CD4-positive, alpha-beta memory T cell (primary cell): ENCODE measurements at regions not wholly inside any gene's neighbourhood (a gene's known extent, or its start where the extent isn't known, plus 50 kb on each side); places are given as distances from the start of the nearest gene placed in this dataset.
"Not testable (repeated sequence)": the region's sequence is repeated elsewhere in the genome, so short reads cannot be mapped to it uniquely, and the experiment has no call there.

Source experiments
- CTCF ChIA-PET: fragments of 350-600 bp; sonication (Branson Sonifier 250); formaldehyde crosslinking; loops from one replicate; lab custom pipeline; 2021; ENCODE audit warnings: inconsistent platforms; ENCODE audit not compliant: partially characterized antibody; lab: Charles Lee
- POLR2A ChIA-PET: fragments of 350-600 bp; sonication (Branson Sonifier 250); formaldehyde crosslinking; loops from one replicate; lab custom pipeline; 2021; ENCODE audit not compliant: partially characterized antibody; lab: Charles Lee
- DNase-seq, 5 donors: peaks; one replicate each; pipeline versions ENCODE4 v3.0.0 to v3.0.0-alpha.2; 2020 to 2022; ENCODE audit warnings: mixed read lengths in 1 of 5
- H3K27ac ChIP-seq: one replicate; pipeline ENCODE4 v1.7.0; 2013; ENCODE audit warnings: low read depth, low read length
- H3K27me3 ChIP-seq: 2 replicates; pipeline ENCODE4 v1.7.0; 2013; ENCODE audit warnings: mild to moderate bottlenecking, low read length, moderate library complexity; ENCODE audit not compliant: insufficient read depth
- H3K36me3 ChIP-seq: 2 replicates; pipeline ENCODE4 v1.7.0; 2013; ENCODE audit warnings: mild to moderate bottlenecking, low read length, moderate library complexity; ENCODE audit not compliant: insufficient read depth
- H3K4me1 ChIP-seq: 2 replicates; pipeline ENCODE4 v1.7.0; 2013; ENCODE audit warnings: mild to moderate bottlenecking, low read length, moderate library complexity; ENCODE audit not compliant: insufficient read depth
- H3K4me3 ChIP-seq, 2 donors: one replicate each; pipeline ENCODE4 v1.7.0; 2013; ENCODE audit warnings: low read length in 2 of 2, mild to moderate bottlenecking in 1 of 2
- H3K9me3 ChIP-seq, 2 donors: one replicate each; pipeline ENCODE4 v1.7.0; 2013; ENCODE audit warnings: low read length in 2 of 2, control low read depth in 1 of 2; ENCODE audit not compliant: control insufficient read depth in 1 of 2
- H3K27ac Mint-ChIP-seq, 7 donors: one replicate each; pipeline ENCODE4 v1.8.0; 2020 to 2021; ENCODE audit warnings: mixed read lengths in 7 of 7, mild to moderate bottlenecking in 6 of 7, inconsistent platforms in 3 of 7, moderate library complexity in 3 of 7
- H3K27me3 Mint-ChIP-seq, 2 donors: one replicate each; pipeline ENCODE4 v1.8.0; 2020 to 2021; ENCODE audit warnings: mixed read lengths in 2 of 2
- H3K36me3 Mint-ChIP-seq, 2 donors: one replicate each; pipeline ENCODE4 v1.8.0; 2020 to 2021; ENCODE audit warnings: mixed read lengths in 2 of 2, inconsistent platforms in 1 of 2, mild to moderate bottlenecking in 1 of 2
- H3K4me1 Mint-ChIP-seq, 4 donors: one replicate each; pipeline ENCODE4 v1.8.0; 2020 to 2021; ENCODE audit warnings: mixed read lengths in 4 of 4, mild to moderate bottlenecking in 1 of 4
- H3K4me3 Mint-ChIP-seq, 8 donors: one replicate each; pipeline ENCODE4 v1.8.0; 2020 to 2021; ENCODE audit warnings: mixed read lengths in 8 of 8, mild to moderate bottlenecking in 7 of 8, moderate library complexity in 6 of 8, inconsistent platforms in 3 of 8
- H3K9me3 Mint-ChIP-seq, 8 donors: one replicate each; pipeline ENCODE4 v1.8.0; 2020 to 2021; ENCODE audit warnings: mixed read lengths in 8 of 8, mild to moderate bottlenecking in 5 of 8, inconsistent platforms in 3 of 8, moderate library complexity in 1 of 8
- intact Hi-C: fragments of 100-400 bp; cut with micrococcal nuclease; formaldehyde crosslinking; loops from one replicate; pipeline ENCODE4 v1.15.1; 2023

DNA sequence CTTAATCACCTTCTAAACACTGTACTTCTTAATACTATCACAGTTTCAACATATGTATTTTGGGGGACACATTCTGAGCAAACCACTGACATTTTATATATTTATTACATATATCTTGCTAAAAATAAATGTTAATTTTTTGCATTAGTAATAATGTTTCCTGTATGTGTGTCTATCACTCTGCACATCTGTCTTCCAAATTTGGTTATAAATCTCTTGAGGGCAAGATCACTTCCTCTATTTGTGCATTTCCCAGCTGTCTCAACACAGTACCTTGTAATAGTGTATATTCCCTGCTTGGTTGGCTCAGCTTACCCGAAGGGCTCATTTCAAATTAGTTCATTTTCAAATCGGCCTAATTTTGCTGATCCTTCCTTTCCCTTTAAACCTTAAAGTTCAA is 617.1 kb upstream of the GYPC start:
- DNase-seq: no peak
- Mint-ChIP-seq H3K36me3 (no peaks in the 10 kb centered on the region), H3K27ac (no peak overlapping the region), H3K4me3 (no peak overlapping the region), H3K4me1 (no peaks in the 10 kb centered on the region), H3K27me3 (no peaks in the 10 kb centered on the region), H3K9me3 (peaks cover 0 to 5% (median 0%) of the 10 kb centered on the region in 8 donors)
- intact Hi-C loops: no loop called here
- H3K9me3 ChIP-seq: no peaks in the 10 kb centered on the region
- no peaks in the 10 kb centered on the region for H3K4me1 ChIP-seq
- H3K36me3 ChIP-seq: no peaks in the 10 kb centered on the region
- CTCF ChIA-PET: no interaction called here
- no peak overlapping the region for H3K4me3 ChIP-seq
- no peak overlapping the region for H3K27ac ChIP-seq
- POLR2A ChIA-PET: no interaction called here
- no peaks in the 10 kb centered on the region for H3K27me3 ChIP-seq

DNA sequence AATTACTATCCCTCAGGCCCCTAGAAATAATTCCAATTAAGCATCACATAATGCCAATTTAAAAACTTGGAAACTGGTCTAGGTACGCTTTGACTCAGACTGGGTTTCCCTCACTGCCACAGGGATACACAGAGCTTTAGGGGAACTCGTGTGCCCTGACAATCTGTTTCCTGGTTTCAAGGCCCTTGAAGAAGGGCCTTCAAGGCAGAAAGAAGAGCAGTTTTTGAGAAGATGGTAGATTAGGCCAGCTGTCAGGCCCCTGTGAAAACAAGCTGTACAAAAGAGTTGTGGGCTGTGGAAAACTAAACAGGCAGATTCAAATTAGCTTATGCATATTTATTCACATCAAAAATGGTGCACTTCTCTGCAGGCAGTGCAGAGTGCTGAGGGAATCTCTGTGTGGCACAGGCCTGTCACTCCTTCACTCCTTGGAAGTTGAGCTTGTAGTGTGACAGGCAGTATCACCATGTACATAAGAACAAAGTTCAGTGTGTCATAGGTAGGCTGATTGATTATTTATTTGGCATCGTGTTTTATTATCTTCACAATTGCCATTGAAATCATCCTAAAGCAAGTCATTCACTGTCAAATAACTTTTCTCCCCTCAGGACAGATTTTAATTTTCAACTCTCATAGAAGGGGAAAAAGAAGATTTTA is 614.4 kb upstream of the GYPC start:
- Histone ChIP-seq H3K27ac (no peak overlapping the region), H3K4me1 (no peaks in the 10 kb centered on the region), H3K4me3 (no peak overlapping the region), H3K27me3 (no peaks in the 10 kb centered on the region), H3K9me3 (no peaks in the 10 kb centered on the region), H3K36me3 (no peaks in the 10 kb centered on the region)
- H3K36me3 Mint-ChIP-seq: no peaks in the 10 kb centered on the region
- H3K27ac Mint-ChIP-seq: no peak overlapping the region
- H3K4me1 Mint-ChIP-seq: no peaks in the 10 kb centered on the region
- CTCF ChIA-PET: no interaction called here
- no peak overlapping the region for H3K4me3 Mint-ChIP-seq
- no peaks in the 10 kb centered on the region for H3K27me3 Mint-ChIP-seq
- POLR2A ChIA-PET: no interaction called here
- H3K9me3 Mint-ChIP-seq: peaks cover 0 to 5% (median 0%) of the 10 kb centered on the region in 8 donors
- no peak for DNase-seq
- intact Hi-C loops: no loop called here

- H3K9me3 ChIP-seq: no peaks in the 10 kb centered on the region
- Mint-ChIP-seq H3K9me3 (peaks cover 0 to 5% (median 0%) of the 10 kb centered on the region in 8 donors), H3K4me3 (no peak overlapping the region), H3K4me1 (no peaks in the 10 kb centered on the region), H3K27ac (no peak overlapping the region), H3K36me3 (no peaks in the 10 kb centered on the region), H3K27me3 (no peaks in the 10 kb centered on the region)
- intact Hi-C loops: no loop called here
- no peak overlapping the region for H3K27ac ChIP-seq
- ChIA-PET CTCF (no interaction called here), POLR2A (no interaction called here)
- no peaks in the 10 kb centered on the region for H3K27me3 ChIP-seq
- H3K4me1 ChIP-seq: no peaks in the 10 kb centered on the region
- no peaks in the 10 kb centered on the region for H3K36me3 ChIP-seq
- DNase-seq: peak in 1 of 5 donors; percentile 24
- no peak overlapping the region for H3K4me3 ChIP-seq
Measured at GRCh38 chr2:126042089-126042488, 613.9 kb upstream of the GYPC start.

DNA sequence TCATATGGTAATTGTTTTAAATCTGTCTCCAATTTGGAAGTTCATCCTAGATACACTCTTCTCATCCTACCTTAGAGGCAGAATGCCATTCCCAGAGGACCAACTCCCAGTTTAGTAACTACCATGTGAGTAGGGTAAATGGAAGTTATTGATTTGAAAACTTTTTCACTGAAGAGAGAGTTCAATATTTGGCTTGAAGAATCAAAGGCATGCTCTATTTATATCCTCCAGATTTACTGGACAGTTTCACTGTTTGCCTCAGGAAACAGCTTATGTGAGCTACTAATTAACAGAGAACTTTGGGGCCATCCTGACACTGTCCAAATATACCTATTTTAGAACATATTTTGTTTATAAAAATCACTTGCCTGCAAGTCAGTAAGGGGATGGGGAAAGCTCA is 607.2 kb upstream of the GYPC start:
- no peak overlapping the region for H3K27ac ChIP-seq
- no peak for DNase-seq
- H3K27me3 ChIP-seq: no peaks in the 10 kb centered on the region
- H3K4me1 ChIP-seq: no peaks in the 10 kb centered on the region
- H3K4me1 Mint-ChIP-seq: no peaks in the 10 kb centered on the region
- no peaks in the 10 kb centered on the region for H3K36me3 ChIP-seq
- peaks cover 0 to 25% (median 7%) of the 10 kb centered on the region in 8 donors for H3K9me3 Mint-ChIP-seq
- CTCF ChIA-PET: no interaction called here
- intact Hi-C loops: no loop called here
- H3K4me3 ChIP-seq: no peak overlapping the region
- no peaks in the 10 kb centered on the region for H3K27me3 Mint-ChIP-seq
- POLR2A ChIA-PET: no interaction called here
- H3K9me3 ChIP-seq: no peaks in the 10 kb centered on the region
- no peaks in the 10 kb centered on the region for H3K36me3 Mint-ChIP-seq
- H3K4me3 Mint-ChIP-seq: no peak overlapping the region
- no peak overlapping the region for H3K27ac Mint-ChIP-seq

- ChIA-PET CTCF (no interaction called here), POLR2A (no interaction called here)
- Mint-ChIP-seq H3K27me3 (no peaks in the 10 kb centered on the region), H3K4me3 (no peak overlapping the region), H3K4me1 (no peaks in the 10 kb centered on the region), H3K27ac (no peak overlapping the region), H3K36me3 (no peaks in the 10 kb centered on the region), H3K9me3 (peaks cover 0 to 26% (median 9%) of the 10 kb centered on the region in 8 donors)
- Histone ChIP-seq H3K9me3 (no peaks in the 10 kb centered on the region), H3K4me1 (no peaks in the 10 kb centered on the region), H3K27ac (no peak overlapping the region), H3K4me3 (no peak overlapping the region), H3K27me3 (no peaks in the 10 kb centered on the region), H3K36me3 (no peaks in the 10 kb centered on the region)
- no peak for DNase-seq
- intact Hi-C loops: no loop called here
Measured at GRCh38 chr2:126049461-126049860, 606.5 kb upstream of the GYPC start.

GRCh38 chr2:126050991-126051736 is 604.8 kb upstream of the GYPC start:
- Histone ChIP-seq H3K9me3 (no peaks in the 10 kb centered on the region), H3K36me3 (no peaks in the 10 kb centered on the region), H3K27ac (no peak overlapping the region), H3K27me3 (no peaks in the 10 kb centered on the region), H3K4me3 (no peak overlapping the region), H3K4me1 (no peaks in the 10 kb centered on the region)
- H3K27me3 Mint-ChIP-seq: no peaks in the 10 kb centered on the region
- CTCF ChIA-PET: no interaction called here
- no peak for DNase-seq
- POLR2A ChIA-PET: no interaction called here
- intact Hi-C loops: no loop called here
- H3K4me1 Mint-ChIP-seq: no peaks in the 10 kb centered on the region
- no peak overlapping the region for H3K27ac Mint-ChIP-seq
- H3K36me3 Mint-ChIP-seq: no peaks in the 10 kb centered on the region
- H3K9me3 Mint-ChIP-seq: peaks cover 0 to 28% (median 12%) of the 10 kb centered on the region in 8 donors
- H3K4me3 Mint-ChIP-seq: no peak overlapping the region

GRCh38 chr2:126051737-126052240 is 604.2 kb upstream of the GYPC start:
- H3K27me3 Mint-ChIP-seq, H3K4me1 ChIP-seq, POLR2A ChIA-PET, H3K9me3 ChIP-seq, H3K4me3 Mint-ChIP-seq, H3K27me3 ChIP-seq, H3K4me1 Mint-ChIP-seq, H3K36me3 ChIP-seq, intact Hi-C loops, H3K27ac Mint-ChIP-seq, H3K4me3 ChIP-seq, H3K27ac ChIP-seq, CTCF ChIA-PET, DNase-seq, H3K36me3 Mint-ChIP-seq: not testable (repeated sequence)
- H3K9me3 Mint-ChIP-seq: peaks cover 0 to 30% (median 14%) of the 10 kb centered on the region in 8 donors
